ENCODE measurements at regions not wholly inside any gene's neighbourhood (a gene's known extent, or its start where the extent isn't known, plus 50 kb on each side); places are given as distances from the start of the nearest gene placed in this dataset.

DNA sequence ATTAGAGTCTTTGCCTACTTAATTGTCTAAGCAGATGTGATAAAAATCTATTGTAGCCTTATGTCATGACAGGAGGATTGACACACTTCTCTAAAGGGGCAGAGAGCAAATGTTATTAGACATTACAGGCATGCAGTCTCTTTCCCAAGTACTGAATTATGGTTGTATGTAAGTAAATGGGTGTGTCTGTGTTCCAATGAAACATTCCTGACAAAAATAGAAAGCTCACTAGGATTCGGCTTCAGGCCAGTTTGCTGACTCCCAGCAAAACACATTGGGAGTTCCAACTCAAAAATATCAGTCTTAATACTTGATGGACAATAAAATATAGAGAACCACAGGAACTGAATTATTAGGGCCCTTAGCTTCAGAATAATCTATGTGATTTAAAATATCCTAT lies 1480.4 kb downstream of the FAM181B start:
- TF ChIP-seq, protein P1, sequence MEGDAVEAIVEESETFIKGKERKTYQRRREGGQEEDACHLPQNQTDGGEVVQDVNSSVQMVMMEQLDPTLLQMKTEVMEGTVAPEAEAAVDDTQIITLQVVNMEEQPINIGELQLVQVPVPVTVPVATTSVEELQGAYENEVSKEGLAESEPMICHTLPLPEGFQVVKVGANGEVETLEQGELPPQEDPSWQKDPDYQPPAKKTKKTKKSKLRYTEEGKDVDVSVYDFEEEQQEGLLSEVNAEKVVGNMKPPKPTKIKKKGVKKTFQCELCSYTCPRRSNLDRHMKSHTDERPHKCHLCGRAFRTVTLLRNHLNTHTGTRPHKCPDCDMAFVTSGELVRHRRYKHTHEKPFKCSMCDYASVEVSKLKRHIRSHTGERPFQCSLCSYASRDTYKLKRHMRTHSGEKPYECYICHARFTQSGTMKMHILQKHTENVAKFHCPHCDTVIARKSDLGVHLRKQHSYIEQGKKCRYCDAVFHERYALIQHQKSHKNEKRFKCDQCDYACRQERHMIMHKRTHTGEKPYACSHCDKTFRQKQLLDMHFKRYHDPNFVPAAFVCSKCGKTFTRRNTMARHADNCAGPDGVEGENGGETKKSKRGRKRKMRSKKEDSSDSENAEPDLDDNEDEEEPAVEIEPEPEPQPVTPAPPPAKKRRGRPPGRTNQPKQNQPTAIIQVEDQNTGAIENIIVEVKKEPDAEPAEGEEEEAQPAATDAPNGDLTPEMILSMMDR (IDR thresholded peaks at IDR 0.05; ENCODE audit: insufficient read depth, low read length): no peak
- TF ChIP-seq GABPA (IDR thresholded peaks at IDR 0.05; ENCODE audit: low read depth): no peak
- TF ChIP-seq POLR2AphosphoS5 (IDR thresholded peaks at IDR 0.05; ENCODE audit: low read depth): no peak

All from HL-60 (cell line).